Esophagus muscularis mucosa (tissue), 4 donors: ENCODE measurements at regions not wholly inside any gene's neighbourhood (a gene's known extent, or its start where the extent isn't known, plus 50 kb on each side); places are given as distances from the start of the nearest gene placed in this dataset.

Experiments
- DNase-seq: peaks from one replicate; pipeline ENCODE4 v3.0.0-alpha.2; 2017; ENCODE audit errors: extremely low spot score
- H3K27ac ChIP-seq, 4 donors: fragments of 200-600 bp; sonication (generic); replicated peaks in 1 of 4; 1 replicate in 3 of 4; 2 replicates in 1 of 4; pipeline ENCODE4 v1.5.1; 2016 to 2019; ENCODE audit warnings: mild to moderate bottlenecking in 1 of 4
- H3K27me3 ChIP-seq, 4 donors: fragments of 200-600 bp; sonication (generic); one replicate each; pipeline versions ENCODE4 v1.5.1 to v1.6.0; 2016 to 2019
- H3K36me3 ChIP-seq, 4 donors: fragments of 200-600 bp; sonication (generic); one replicate each; pipeline ENCODE4 v1.5.1; 2016 to 2019
- H3K4me1 ChIP-seq, 4 donors: fragments of 200-600 bp; sonication (generic); one replicate each; pipeline ENCODE4 v1.5.1; 2016 to 2019
- H3K4me3 ChIP-seq, 4 donors: fragments of 200-600 bp; sonication (generic); 1 replicate in 2 of 4; 2 replicates in 2 of 4; pipeline ENCODE4 v1.5.1; 2016 to 2019; ENCODE audit warnings: mild to moderate bottlenecking in 4 of 4, moderate library complexity in 1 of 4
- H3K9me3 ChIP-seq, 4 donors: fragments of 200-600 bp; sonication (generic); 1 replicate in 3 of 4; 2 replicates in 1 of 4; pipeline ENCODE4 v1.5.1; 2016 to 2019
- CTCF ChIP-seq, 3 experiments: fragments of 200-600 bp in 2 of 3; fragments of 450-650 bp in 1 of 3; sonication (generic) in 2 of 3; IDR thresholded peaks; one replicate each; pipeline ENCODE4 v1.5.1; 2017 to 2019; ENCODE audit warnings: antibody characterized with exemption in 3 of 3, mild to moderate bottlenecking in 2 of 3, moderate library complexity in 1 of 3
- EP300 ChIP-seq: sonication (generic); formaldehyde crosslinking; IDR thresholded peaks from one replicate; pipeline ENCODE4 v1.6.1; 2017; ENCODE audit warnings: antibody characterized with exemption
- POLR2A ChIP-seq: fragments of 450-650 bp; IDR thresholded peaks from one replicate; pipeline ENCODE4 v1.6.1; 2017; ENCODE audit warnings: antibody characterized with exemption, moderate library complexity, mild to moderate bottlenecking, low read depth
- POLR2AphosphoS5 ChIP-seq, 2 donors: sonication (generic); formaldehyde crosslinking; IDR thresholded peaks; one replicate each; pipeline ENCODE4 v1.6.1; 2017; ENCODE audit warnings: antibody characterized with exemption in 2 of 2
- WGBS: methylation state at CpG from one replicate; pipeline ENCODE4 v1.1.5; 2018; 5-methylcytosine and 5-hydroxymethylcytosine counted together
- intact Hi-C: fragments of 100-400 bp; cut with DNase I; formaldehyde crosslinking; loops from one replicate; pipeline ENCODE4 v1.15.1; 2023

DNA sequence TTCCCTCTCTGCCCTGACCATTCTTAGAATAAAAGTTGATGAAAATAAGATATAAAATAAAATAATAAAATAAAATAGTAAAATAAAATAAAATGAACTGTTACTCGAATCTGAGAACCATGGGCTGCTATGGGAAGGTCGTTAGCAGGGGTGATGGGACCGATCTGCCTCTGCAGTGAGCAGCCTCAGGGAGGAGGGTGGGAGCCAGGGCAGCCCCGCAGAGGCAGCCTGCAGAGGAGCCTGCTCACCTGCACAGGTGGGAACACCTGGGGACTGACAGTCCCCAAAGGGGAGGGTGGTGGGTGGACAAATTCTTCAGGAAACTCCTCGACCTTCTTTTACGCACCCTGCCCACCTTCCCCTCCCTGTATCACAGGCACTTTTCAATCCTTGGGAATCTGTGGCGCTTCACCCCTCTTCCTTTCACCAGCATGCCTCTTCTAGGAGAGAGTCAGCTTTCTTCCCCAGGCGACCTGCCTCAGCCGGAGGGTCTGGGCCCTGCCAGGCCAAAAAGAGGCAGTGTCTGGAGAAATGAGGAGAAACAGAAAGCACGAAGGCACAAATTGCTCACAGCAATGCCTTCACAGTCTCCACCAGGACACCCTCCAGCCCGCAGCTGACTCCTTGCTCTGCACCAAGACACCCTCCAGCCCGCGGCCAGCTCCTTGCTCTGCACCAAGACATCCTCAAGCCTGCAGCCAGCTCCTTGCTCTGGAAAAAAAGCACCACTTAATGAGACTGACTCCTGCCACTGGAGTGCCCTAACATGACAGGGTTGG is 368.4 kb upstream of the SHH start:
- intact Hi-C loops = no loop called here
- H3K27me3 ChIP-seq = peaks cover 0 to 13% (median 0%) of the 10 kb centered on the region in 4 donors
- WGBS = 72% methylated on average over 13 of the region's 13 CpGs
- no peak overlapping the region for H3K27ac ChIP-seq
- no peaks in the 10 kb centered on the region for H3K36me3 ChIP-seq
- no peak overlapping the region for H3K4me3 ChIP-seq
- peaks cover 0 to 11% (median 0%) of the 10 kb centered on the region in 4 donors for H3K9me3 ChIP-seq
- H3K4me1 ChIP-seq = no peaks in the 10 kb centered on the region
- TF ChIP-seq EP300 (no peak), POLR2A (no peak), POLR2AphosphoS5 (IDR thresholded peaks at IDR 0.05) (no peak), CTCF (IDR thresholded peaks at IDR 0.05) (no peak)
- no peak for DNase-seq

- WGBS = 68% methylated on average over 13 of the region's 13 CpGs
- DNase-seq = no peak
- H3K4me3 ChIP-seq = no peak overlapping the region
- intact Hi-C loops = no loop called here
- TF ChIP-seq EP300 = no peak
- TF ChIP-seq CTCF (IDR thresholded peaks at IDR 0.05) = no peak
- no peak for TF ChIP-seq POLR2AphosphoS5 (IDR thresholded peaks at IDR 0.05)
- no peak for TF ChIP-seq POLR2A
- no peak overlapping the region for H3K27ac ChIP-seq
- H3K36me3 ChIP-seq = no peaks in the 10 kb centered on the region
- H3K4me1 ChIP-seq = no peaks in the 10 kb centered on the region
- peaks cover 0 to 4% (median 0%) of the 10 kb centered on the region in 4 donors for H3K9me3 ChIP-seq
- peaks cover 0 to 13% (median 0%) of the 10 kb centered on the region in 4 donors for H3K27me3 ChIP-seq
Observed at GRCh38 chr7:156179872-156180390, 367.7 kb upstream of the SHH start.

- Histone ChIP-seq H3K9me3 (no peaks in the 10 kb centered on the region), H3K4me1 (no peaks in the 10 kb centered on the region), H3K36me3 (no peaks in the 10 kb centered on the region), H3K27me3 (peaks cover 0 to 17% (median 0%) of the 10 kb centered on the region in 4 donors), H3K27ac (no peak overlapping the region), H3K4me3 (no peak overlapping the region)
- intact Hi-C loops = no loop called here
- 94% methylated on average over 13 of the region's 13 CpGs for WGBS
- no peak for TF ChIP-seq POLR2A
- no peak for TF ChIP-seq CTCF (IDR thresholded peaks at IDR 0.05)
- TF ChIP-seq EP300 = no peak
- TF ChIP-seq POLR2AphosphoS5 (IDR thresholded peaks at IDR 0.05) = no peak
- no peak for DNase-seq
Observed at GRCh38 chr7:156178857-156179256, 366.6 kb upstream of the SHH start.

DNA sequence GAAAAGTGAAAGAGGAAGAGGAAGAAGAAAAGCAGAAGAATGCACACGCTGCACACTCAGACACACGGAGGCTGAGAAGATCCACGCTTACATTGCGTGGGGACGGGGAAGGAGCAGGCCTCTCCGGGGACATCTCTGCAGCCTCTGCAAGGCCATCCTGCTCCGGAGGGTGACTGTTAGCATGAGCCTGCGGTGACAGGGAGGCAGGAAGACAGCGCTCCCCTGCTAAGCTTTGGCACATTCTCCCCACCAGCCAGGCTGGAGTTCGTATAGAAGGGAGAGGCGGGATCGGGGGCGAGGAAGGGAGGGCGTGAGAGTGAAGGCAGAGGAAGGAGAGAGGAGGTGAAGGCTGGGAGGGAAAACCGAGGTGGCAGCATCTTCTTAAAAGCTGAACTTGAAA is 366.0 kb upstream of the SHH start:
- H3K4me3 ChIP-seq = no peak overlapping the region
- DNase-seq = no peak
- TF ChIP-seq POLR2AphosphoS5 (IDR thresholded peaks at IDR 0.05) = no peak
- TF ChIP-seq CTCF (IDR thresholded peaks at IDR 0.05) = no peak
- TF ChIP-seq POLR2A = no peak
- no peak for TF ChIP-seq EP300
- H3K9me3 ChIP-seq = no peaks in the 10 kb centered on the region
- no peak overlapping the region for H3K27ac ChIP-seq
- intact Hi-C loops = no loop called here
- no peaks in the 10 kb centered on the region for H3K36me3 ChIP-seq
- peaks cover 0 to 17% (median 0%) of the 10 kb centered on the region in 4 donors for H3K27me3 ChIP-seq
- no peaks in the 10 kb centered on the region for H3K4me1 ChIP-seq
- 52% methylated on average over 15 of the region's 15 CpGs for WGBS
